Erythroblast (primary cell): ENCODE measurements at regions not wholly inside any gene's neighbourhood (a gene's known extent, or its start where the extent isn't known, plus 50 kb on each side); places are given as distances from the start of the nearest gene placed in this dataset.

Experiments used
- GATA1 ChIP-seq: IDR thresholded peaks from 2 replicates; pipeline ENCODE4 v1.6.1; 2011; ENCODE audit warnings: low read depth, mild to moderate bottlenecking, control low read depth, low read length, moderate library complexity
- POLR2A ChIP-seq: IDR thresholded peaks from 2 replicates; pipeline ENCODE4 v1.6.1; 2011; ENCODE audit warnings: mild to moderate bottlenecking, low read length

- no peak for TF ChIP-seq POLR2A
- TF ChIP-seq GATA1, result no peak
Observed at GRCh38 chr18:67586101-67586500, 69.6 kb upstream of the DSEL start.
